IMR-90 (cell line): ENCODE measurements at regions not wholly inside any gene's neighbourhood (a gene's known extent, or its start where the extent isn't known, plus 50 kb on each side); places are given as distances from the start of the nearest gene placed in this dataset.

Experiments used
- ELK1 ChIP-seq: fragments of 150-350 bp; IDR thresholded peaks from 2 replicates; pipeline ENCODE4 v1.6.1; 2016; ENCODE audit warnings: low read depth, mild to moderate bottlenecking, low read length, moderate library complexity, borderline replicate concordance
- TF ChIP-seq, protein P1 (sequence below): conservative IDR thresholded peaks from 2 replicates; pipeline ENCODE4 v1.5.1; 2012; ENCODE audit warnings: mild to moderate bottlenecking, low read depth, low read length, improper control_type of control experiment

DNA sequence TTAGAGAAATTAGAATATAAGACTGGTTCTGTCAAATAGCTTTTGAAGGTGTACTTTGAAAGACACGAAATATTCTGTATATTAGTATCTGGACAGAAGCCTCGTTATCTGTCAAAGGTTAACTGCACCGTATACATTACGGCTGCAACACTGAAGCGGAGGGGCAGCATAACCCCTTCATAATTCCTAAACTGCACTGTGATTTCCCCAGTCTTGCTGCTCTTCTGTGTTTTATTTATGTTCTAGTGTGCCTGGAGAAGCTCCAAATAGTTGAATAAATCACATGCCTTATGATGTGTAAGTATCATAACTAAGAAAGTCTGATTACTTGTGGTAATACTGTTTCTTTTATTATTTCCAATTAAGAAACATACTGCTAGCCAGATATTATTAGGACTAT is 285.7 kb upstream of the ROBO2 start:
- TF ChIP-seq, protein P1, sequence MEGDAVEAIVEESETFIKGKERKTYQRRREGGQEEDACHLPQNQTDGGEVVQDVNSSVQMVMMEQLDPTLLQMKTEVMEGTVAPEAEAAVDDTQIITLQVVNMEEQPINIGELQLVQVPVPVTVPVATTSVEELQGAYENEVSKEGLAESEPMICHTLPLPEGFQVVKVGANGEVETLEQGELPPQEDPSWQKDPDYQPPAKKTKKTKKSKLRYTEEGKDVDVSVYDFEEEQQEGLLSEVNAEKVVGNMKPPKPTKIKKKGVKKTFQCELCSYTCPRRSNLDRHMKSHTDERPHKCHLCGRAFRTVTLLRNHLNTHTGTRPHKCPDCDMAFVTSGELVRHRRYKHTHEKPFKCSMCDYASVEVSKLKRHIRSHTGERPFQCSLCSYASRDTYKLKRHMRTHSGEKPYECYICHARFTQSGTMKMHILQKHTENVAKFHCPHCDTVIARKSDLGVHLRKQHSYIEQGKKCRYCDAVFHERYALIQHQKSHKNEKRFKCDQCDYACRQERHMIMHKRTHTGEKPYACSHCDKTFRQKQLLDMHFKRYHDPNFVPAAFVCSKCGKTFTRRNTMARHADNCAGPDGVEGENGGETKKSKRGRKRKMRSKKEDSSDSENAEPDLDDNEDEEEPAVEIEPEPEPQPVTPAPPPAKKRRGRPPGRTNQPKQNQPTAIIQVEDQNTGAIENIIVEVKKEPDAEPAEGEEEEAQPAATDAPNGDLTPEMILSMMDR = no peak
- no peak for TF ChIP-seq ELK1
